Heart right ventricle (tissue), 16 donors: ENCODE measurements at regions not wholly inside any gene's neighbourhood (a gene's known extent, or its start where the extent isn't known, plus 50 kb on each side); places are given as distances from the start of the nearest gene placed in this dataset.

ENCODE experiments used
- ATAC-seq, 8 donors: fragments of 200-7000 bp; cut with Tn5 transposase; one replicate each; pipeline ENCODE4 v1.9.1; 2020; ENCODE audit warnings: mild to moderate bottlenecking in 8 of 8, moderate library complexity in 8 of 8, moderate number of reproducible peaks in 1 of 8
- DNase-seq, 2 donors: peaks; one replicate each; pipeline ENCODE4 v3.0.0-alpha.2; 2020
- H3K27ac ChIP-seq, 10 donors: fragments of 200-600 bp; sonication (generic) in 2 of 10; one replicate each; pipeline versions ENCODE4 v1.5.0 to v1.8.0; 2020 to 2022; ENCODE audit warnings: mild to moderate bottlenecking in 3 of 10
- H3K27me3 ChIP-seq, 7 donors: fragments of 200-600 bp; one replicate each; pipeline ENCODE4 v1.8.0; 2021 to 2022; ENCODE audit warnings: mild to moderate bottlenecking in 2 of 7
- H3K36me3 ChIP-seq, 9 donors: fragments of 200-600 bp; sonication (generic) in 1 of 9; one replicate each; pipeline versions ENCODE4 v1.5.0 to v1.8.0; 2020 to 2022; ENCODE audit warnings: mild to moderate bottlenecking in 2 of 9
- H3K4me1 ChIP-seq, 9 donors: fragments of 200-600 bp; sonication (generic) in 1 of 9; one replicate each; pipeline versions ENCODE4 v1.5.0 to v1.8.0; 2020 to 2022; ENCODE audit warnings: mild to moderate bottlenecking in 4 of 9
- H3K4me3 ChIP-seq, 10 donors: fragments of 200-600 bp; sonication (generic) in 2 of 10; one replicate each; pipeline versions ENCODE4 v1.5.0 to v1.8.0; 2020 to 2022; ENCODE audit warnings: mild to moderate bottlenecking in 7 of 10, moderate library complexity in 2 of 10
- H3K9me3 ChIP-seq, 11 donors: fragments of 200-600 bp in 10 of 11; sonication (generic) in 2 of 11; one replicate each; pipeline versions ENCODE4 v1.5.0 to v1.8.0; 2013 to 2022; ENCODE audit warnings: mild to moderate bottlenecking in 2 of 11, control low read depth in 1 of 11, moderate library complexity in 1 of 11
- WGBS, 2 donors: extraction: QIAGEN DNeasy Blood & Tissue Kit; methylation state at CpG; one replicate each; pipeline ENCODE4 v1.1.7; 2013; ENCODE audit warnings: inconsistent platforms in 1 of 2; 5-methylcytosine and 5-hydroxymethylcytosine counted together
- intact Hi-C, 10 donors: fragments of 100-400 bp; cut with DNase I; formaldehyde crosslinking; loops; one replicate each; pipeline versions ENCODE4 v1.11.1 to v1.14.2; 2022
- TF ChIP-seq, protein P1 (sequence below), 9 donors: fragments of 200-600 bp; sonication (generic) in 2 of 9; IDR thresholded peaks; one replicate each; pipeline versions ENCODE4 v1.5.0 to v1.8.0; 2021 to 2022; ENCODE audit warnings: antibody characterized with exemption in 9 of 9, mild to moderate bottlenecking in 5 of 9, moderate library complexity in 1 of 9
- donor health status: Arrhythmogenic right ventricular cardiomyopathy.
- donor health status: ischemic (EF 13 %, LVEDD 7.1; RV severe dilation, severe dysfunction).
- donor health status: healthy with polysubstance abuse.
- donor health status: DM: no; HTN: yes; CAD: no.
- donor health status: DM: no; HTN: no; CAD: no.
- donor health status: ischemic (EF 25% LVEDD 6.9; RV normal size, moderate dysfunction).
- donor health status: ischemic (EF 25% LVEDD 5.7; RV mildly dilated, moderate dysfunction).
- donor health status: healthy.
- donor health status: DM: yes; HTN: yes; CAD: no.
- donor health status: Ischemic cardiomyopathy.
- donor health status: ischemic (EF 35%, LVEDD 5.7; RV mildly dilated, moderate dysfunction).
- donor health status: nonischemic (EF 11% LVEDD 7.7; RV severe dilation, severe dysfunction).
- donor health status: DM: yes; HTN: yes; CAD: no.
- donor health status: PGD.
- donor health status: ischemic (EF 29% LVEDD 5.4; RV normal size, mild dysfunction).
- donor health status: nonischemic (EF 23%, LVEDD 6.1; RV moderate dilation, normal function).

DNA sequence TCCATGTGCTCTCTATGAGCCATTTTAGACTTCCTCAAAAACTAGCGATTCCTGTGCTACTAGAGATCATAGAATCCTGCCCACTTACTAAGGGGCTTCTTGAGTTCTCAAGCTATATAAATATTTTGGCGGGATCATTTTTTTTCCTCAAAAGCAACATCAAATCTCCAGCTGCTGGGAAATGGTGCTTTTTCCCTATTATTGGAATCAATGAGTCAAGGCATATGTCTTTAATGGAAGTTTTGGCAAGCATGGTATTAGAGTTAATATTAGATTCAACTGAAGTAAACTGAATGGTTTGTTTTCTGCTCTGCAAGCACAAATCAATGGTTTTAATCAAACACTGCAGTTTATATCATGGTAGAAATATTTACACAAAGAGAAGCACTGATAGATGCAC lies 369.9 kb upstream of the PTGER4 start:
- TF ChIP-seq, protein P1, sequence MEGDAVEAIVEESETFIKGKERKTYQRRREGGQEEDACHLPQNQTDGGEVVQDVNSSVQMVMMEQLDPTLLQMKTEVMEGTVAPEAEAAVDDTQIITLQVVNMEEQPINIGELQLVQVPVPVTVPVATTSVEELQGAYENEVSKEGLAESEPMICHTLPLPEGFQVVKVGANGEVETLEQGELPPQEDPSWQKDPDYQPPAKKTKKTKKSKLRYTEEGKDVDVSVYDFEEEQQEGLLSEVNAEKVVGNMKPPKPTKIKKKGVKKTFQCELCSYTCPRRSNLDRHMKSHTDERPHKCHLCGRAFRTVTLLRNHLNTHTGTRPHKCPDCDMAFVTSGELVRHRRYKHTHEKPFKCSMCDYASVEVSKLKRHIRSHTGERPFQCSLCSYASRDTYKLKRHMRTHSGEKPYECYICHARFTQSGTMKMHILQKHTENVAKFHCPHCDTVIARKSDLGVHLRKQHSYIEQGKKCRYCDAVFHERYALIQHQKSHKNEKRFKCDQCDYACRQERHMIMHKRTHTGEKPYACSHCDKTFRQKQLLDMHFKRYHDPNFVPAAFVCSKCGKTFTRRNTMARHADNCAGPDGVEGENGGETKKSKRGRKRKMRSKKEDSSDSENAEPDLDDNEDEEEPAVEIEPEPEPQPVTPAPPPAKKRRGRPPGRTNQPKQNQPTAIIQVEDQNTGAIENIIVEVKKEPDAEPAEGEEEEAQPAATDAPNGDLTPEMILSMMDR (IDR thresholded peaks at IDR 0.05): no peak
- WGBS, 2 donors: 94 to 97% methylated on average over 2 of the region's 2 CpGs

DNA sequence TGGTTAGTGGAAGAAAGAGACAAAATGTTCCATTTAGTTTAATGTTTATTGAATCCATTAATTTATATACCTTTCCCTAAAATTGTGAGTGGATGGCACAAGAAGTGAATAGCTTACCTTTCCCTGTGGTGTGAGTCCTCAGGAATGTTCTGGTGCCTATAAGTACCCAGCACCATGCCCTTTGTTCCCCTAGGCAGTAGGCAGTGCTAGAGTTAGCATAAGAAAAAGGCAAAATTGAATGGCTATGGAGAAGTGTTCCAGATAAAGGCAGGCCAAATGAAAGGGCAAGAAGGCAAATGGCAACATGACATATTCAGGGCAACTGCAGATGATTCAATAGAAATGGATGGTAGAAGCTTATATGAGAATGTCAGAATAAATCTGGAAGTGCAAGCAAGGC lies 370.8 kb upstream of the PTGER4 start:
- DNase-seq: no peak
- ATAC-seq: no peak
- no peak overlapping the region for H3K27ac ChIP-seq
- peaks cover 0 to 3% (median 0%) of the 10 kb centered on the region in 11 donors for H3K9me3 ChIP-seq
- H3K4me1 ChIP-seq: no peaks in the 10 kb centered on the region
- no peak overlapping the region for H3K4me3 ChIP-seq
- intact Hi-C loops: no loop called here
- H3K36me3 ChIP-seq: no peaks in the 10 kb centered on the region
- TF ChIP-seq, protein P1 (IDR thresholded peaks at IDR 0.05): no peak
- no peaks in the 10 kb centered on the region for H3K27me3 ChIP-seq

More for the DNA sequence above, 369.9 kb upstream of the PTGER4 start:
- Histone ChIP-seq H3K27me3 (no peaks in the 10 kb centered on the region), H3K9me3 (peaks cover 0 to 3% (median 0%) of the 10 kb centered on the region in 11 donors), H3K27ac (no peak overlapping the region), H3K4me1 (no peaks in the 10 kb centered on the region), H3K4me3 (no peak overlapping the region), H3K36me3 (no peaks in the 10 kb centered on the region)
- ATAC-seq: no peak
- intact Hi-C loops: no loop called here
- DNase-seq: no peak

- no peak for ATAC-seq
- no peak overlapping the region for H3K27ac ChIP-seq
- no peaks in the 10 kb centered on the region for H3K4me1 ChIP-seq
- no peaks in the 10 kb centered on the region for H3K36me3 ChIP-seq
- DNase-seq: no peak
- no peaks in the 10 kb centered on the region for H3K27me3 ChIP-seq
- H3K9me3 ChIP-seq: peaks cover 0 to 3% (median 0%) of the 10 kb centered on the region in 11 donors
- TF ChIP-seq, protein P1 (IDR thresholded peaks at IDR 0.05): no peak
- H3K4me3 ChIP-seq: no peak overlapping the region
- intact Hi-C loops: loop anchor here in 1 of 10 donors (2.0 kb wide), 1 partner anchor 65 kb away; no protein-coding TSS in a partner anchor
Observed at GRCh38 chr5:40307920-40308319, 371.8 kb upstream of the PTGER4 start.

GRCh38 chr5:40306869-40307487 lies 372.7 kb upstream of the PTGER4 start:
- intact Hi-C loops: loop anchor here in 1 of 10 donors (2.0 kb wide), 1 partner anchor 66 kb away; no protein-coding TSS in a partner anchor
- Histone ChIP-seq H3K4me3 (no peak overlapping the region), H3K9me3 (peaks cover 0 to 3% (median 0%) of the 10 kb centered on the region in 11 donors), H3K4me1 (no peaks in the 10 kb centered on the region), H3K27me3 (no peaks in the 10 kb centered on the region), H3K27ac (no peak overlapping the region), H3K36me3 (no peaks in the 10 kb centered on the region)
- WGBS, 2 donors: 73 to 79% methylated on average over 2 of the region's 2 CpGs
- no peak for ATAC-seq
- TF ChIP-seq, protein P1 (IDR thresholded peaks at IDR 0.05): no peak
- DNase-seq: no peak
